ENCODE measurements at regions not wholly inside any gene's neighbourhood (a gene's known extent, or its start where the extent isn't known, plus 50 kb on each side); places are given as distances from the start of the nearest gene placed in this dataset.

DNA sequence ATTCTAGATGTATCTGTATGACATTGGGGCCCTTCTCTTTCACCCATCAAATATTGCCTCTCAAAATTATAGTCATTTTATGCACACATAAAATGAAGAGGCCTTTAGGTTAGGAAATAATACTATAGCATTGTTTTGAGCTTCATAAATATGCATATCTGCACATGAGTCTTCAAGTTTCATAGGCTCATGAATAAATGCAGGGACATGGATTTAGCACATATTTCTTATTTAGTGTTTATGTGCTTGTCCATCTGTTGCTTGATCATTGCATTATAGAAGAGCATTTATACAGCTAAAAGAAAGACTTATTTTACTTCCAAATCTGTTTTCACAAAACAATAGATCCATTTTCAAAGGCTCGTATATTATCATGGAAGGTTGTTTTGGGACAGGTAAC is 455.8 kb downstream of the EPM2A start:
- TF ChIP-seq, protein P1, sequence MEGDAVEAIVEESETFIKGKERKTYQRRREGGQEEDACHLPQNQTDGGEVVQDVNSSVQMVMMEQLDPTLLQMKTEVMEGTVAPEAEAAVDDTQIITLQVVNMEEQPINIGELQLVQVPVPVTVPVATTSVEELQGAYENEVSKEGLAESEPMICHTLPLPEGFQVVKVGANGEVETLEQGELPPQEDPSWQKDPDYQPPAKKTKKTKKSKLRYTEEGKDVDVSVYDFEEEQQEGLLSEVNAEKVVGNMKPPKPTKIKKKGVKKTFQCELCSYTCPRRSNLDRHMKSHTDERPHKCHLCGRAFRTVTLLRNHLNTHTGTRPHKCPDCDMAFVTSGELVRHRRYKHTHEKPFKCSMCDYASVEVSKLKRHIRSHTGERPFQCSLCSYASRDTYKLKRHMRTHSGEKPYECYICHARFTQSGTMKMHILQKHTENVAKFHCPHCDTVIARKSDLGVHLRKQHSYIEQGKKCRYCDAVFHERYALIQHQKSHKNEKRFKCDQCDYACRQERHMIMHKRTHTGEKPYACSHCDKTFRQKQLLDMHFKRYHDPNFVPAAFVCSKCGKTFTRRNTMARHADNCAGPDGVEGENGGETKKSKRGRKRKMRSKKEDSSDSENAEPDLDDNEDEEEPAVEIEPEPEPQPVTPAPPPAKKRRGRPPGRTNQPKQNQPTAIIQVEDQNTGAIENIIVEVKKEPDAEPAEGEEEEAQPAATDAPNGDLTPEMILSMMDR (IDR thresholded peaks at IDR 0.05) = no peak
- TF ChIP-seq, protein P2, sequence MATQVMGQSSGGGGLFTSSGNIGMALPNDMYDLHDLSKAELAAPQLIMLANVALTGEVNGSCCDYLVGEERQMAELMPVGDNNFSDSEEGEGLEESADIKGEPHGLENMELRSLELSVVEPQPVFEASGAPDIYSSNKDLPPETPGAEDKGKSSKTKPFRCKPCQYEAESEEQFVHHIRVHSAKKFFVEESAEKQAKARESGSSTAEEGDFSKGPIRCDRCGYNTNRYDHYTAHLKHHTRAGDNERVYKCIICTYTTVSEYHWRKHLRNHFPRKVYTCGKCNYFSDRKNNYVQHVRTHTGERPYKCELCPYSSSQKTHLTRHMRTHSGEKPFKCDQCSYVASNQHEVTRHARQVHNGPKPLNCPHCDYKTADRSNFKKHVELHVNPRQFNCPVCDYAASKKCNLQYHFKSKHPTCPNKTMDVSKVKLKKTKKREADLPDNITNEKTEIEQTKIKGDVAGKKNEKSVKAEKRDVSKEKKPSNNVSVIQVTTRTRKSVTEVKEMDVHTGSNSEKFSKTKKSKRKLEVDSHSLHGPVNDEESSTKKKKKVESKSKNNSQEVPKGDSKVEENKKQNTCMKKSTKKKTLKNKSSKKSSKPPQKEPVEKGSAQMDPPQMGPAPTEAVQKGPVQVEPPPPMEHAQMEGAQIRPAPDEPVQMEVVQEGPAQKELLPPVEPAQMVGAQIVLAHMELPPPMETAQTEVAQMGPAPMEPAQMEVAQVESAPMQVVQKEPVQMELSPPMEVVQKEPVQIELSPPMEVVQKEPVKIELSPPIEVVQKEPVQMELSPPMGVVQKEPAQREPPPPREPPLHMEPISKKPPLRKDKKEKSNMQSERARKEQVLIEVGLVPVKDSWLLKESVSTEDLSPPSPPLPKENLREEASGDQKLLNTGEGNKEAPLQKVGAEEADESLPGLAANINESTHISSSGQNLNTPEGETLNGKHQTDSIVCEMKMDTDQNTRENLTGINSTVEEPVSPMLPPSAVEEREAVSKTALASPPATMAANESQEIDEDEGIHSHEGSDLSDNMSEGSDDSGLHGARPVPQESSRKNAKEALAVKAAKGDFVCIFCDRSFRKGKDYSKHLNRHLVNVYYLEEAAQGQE (IDR thresholded peaks at IDR 0.05; ENCODE audit: insufficient read depth in 1 of 2, low read depth in 2 of 2, low read length in 1 of 2) = no peak
- TF ChIP-seq POLR2AphosphoS5 (IDR thresholded peaks at IDR 0.05; ENCODE audit: low read depth, low read length) = no peak
- no peak for TF ChIP-seq SIN3A (IDR thresholded peaks at IDR 0.05; ENCODE audit: borderline replicate concordance, insufficient read depth, low read depth, low read length)
